ENCODE measurements at regions not wholly inside any gene's neighbourhood (a gene's known extent, or its start where the extent isn't known, plus 50 kb on each side); places are given as distances from the start of the nearest gene placed in this dataset.
"Not testable (repeated sequence)": the region's sequence is repeated elsewhere in the genome, so short reads cannot be mapped to it uniquely, and the experiment has no call there.

DNA sequence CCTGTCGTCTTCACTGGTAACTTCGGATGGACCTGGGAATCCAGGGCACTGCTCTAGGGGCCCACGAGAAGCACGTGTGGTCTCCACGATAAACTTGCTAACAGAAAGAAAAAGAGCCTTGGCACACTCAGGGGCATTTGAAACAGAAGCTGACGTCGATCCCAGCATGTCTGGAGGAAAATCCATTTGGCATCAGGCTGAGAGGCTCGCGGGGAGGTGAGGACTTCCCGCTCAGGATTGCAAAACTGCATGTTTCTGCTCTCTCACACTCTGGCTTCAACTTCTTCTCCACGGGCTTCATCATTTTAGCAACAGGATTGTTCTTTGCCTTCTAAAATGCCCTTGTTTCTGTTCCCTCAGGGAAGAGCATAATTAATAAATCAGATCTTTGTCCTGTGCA lies 181.7 kb upstream of the COPS8 start:
- no peak for DNase-seq (ENCODE audit: low spot score)

DNA sequence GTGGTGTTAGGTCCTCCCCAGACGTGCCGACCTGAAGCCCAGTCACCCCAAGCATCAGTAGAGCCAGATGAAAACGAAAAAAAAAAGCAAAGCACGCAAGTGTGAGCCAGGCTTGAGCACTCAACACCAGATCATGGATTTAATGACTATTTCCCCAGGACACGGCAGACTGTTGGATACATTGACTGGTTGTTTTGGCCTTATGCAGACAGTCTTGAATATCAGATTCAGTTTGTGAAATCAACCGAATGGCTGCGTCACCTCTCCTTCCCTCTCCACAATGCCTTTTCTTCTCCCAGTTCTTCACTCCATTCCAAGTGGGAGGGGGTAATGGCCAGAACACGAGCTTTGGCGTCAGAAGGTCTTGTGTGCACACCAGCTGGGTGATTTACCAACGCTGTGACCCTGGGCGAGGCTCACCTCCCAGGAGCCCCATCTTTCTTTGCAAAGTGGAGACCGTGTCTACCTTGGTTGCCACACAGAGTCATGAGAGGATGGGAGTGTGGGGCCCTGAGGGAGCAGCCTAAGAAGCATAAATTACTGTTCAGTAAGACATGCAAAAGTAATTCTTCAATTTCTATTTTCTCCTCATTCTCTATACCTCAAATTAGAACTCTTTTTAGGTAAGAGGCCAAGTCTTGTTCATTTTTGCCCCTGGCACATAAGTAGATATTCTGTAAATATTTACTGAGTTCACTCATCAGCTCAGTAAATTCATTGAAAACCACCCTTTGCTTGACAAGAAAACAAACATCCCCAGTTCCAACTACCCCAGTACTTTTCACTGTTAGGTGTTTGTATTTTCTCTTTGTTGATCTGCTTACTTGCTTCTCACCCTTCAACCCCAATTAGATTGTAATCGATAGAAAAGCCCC lies 181.1 kb upstream of the COPS8 start:
- DNase-seq (ENCODE audit: low spot score): no peak

DNA sequence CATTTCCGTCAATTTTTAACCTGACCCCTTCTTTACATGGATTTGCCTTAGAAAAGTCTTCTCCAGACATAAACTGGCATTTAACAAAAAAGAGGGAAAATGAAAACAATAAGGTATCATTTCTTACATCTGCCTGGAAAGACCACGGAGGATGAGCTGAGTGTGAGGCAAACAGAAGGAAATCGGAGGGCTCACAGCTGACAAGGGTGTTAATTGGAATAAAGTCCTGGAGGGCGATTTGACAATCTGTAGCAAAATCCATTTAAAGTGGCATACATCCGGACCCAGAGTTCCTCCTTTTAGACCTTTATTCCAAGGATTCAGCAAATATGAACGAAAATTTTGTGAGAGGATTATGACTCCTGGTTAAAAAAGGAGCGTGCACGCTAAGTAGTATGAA lies 179.7 kb upstream of the COPS8 start:
- no peak for DNase-seq (ENCODE audit: low spot score)

DNA sequence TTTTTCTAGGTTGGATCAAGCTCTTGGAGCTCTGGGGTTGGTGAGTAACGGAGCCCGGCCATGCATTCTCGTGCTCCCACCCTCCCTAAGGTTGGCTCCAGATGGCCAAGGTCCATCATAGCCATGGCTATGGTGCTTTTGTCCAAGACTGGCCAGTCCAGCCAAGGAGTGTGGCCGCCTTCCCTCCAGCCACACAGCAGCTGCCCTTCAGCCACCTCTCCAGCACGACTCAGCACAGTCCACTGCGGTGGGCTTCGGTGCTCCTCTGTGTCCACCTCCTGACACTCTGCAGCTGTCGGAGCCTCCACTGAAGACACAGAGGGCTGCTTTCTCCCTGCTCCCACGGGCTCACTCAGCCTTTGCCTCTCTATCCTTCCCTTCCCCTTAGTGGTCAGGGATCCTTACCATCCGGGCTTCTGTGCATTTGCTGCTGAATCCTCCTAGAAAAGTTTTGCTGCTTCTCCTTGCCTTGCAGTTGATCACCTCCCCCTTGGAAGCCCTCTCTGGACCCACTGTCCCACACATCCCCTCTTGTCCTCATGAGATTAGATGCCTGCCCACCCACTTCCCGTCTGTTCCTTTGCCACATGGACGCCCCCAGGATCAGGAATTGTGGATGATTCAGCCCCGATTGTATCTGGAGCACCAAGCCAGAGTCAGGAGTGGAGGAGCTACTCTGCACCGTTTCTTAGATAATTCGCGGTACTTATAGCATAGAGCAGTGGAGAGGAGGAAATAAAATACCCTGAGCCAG lies 177.1 kb upstream of the COPS8 start:
- no peak for DNase-seq (ENCODE audit: low spot score)

DNA sequence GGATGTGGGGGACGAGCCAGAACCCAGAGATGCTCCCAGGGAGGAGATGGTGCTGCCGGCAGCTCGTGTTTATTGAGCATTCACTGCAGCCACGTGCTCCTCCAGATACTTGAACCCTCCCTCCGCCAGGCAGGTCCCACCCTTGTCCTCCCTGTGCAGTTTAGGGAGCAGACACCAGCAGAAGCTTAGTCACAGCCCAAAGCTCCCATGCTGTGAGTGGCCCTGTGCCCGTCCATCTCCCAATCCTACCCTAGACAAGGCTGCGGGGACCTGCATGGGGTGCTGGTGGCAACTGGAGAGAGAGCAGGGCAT lies 176.5 kb upstream of the COPS8 start:
- DNase-seq (ENCODE audit: low spot score): no peak

DNA sequence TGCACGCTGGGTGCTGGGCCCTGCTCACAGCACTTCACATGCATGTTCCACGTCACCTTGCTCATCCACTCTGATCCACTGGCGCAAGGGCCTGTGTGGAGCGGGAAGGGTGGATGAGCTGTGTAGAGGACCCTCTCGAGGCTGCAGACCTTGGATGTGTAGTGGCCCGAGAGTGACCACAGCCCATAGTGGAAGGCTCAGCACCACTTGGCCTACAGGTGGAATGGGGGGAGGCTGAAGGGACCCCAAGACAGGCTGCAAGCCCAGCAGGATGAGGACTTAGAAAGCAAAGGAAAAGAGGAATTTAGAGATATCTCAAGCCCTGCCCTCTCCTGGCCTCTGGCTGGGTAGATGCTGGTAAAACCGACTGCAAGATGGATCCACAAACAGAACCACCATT lies 175.9 kb upstream of the COPS8 start:
- no peak for DNase-seq (ENCODE audit: low spot score)

DNA sequence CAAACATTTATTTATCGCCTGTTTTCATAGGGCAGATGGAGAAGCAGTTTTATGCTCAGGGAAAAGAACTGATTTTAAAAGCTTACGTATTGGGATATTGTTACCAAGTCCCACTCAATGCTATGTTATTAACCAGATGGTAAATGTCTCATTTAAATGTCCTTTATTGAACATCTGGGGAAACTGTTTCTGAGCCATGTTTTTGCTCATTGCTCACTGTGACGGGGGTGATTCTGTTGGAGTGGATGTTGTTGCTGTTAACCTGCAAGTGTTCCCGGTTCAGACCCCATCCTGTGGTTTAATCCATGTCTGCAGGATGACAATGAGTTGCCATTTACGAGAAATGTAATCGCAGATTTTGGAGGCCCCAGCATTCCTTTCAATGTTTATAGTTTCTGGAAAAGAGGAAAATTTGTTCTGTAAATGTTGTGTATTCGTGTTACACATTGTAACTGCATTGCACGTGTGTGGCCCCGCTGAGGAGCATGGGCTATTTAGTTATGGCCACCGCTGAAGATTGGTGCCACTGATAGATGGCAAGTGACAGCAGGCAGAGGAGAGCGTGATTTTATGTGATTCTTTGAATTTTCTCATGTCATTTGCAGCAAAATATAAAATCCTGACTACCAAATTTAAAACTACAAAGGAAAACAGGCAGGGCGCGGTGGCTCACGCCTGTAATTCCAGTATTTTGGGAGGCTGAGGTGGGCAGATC lies 174.8 kb upstream of the COPS8 start:
- no peak for DNase-seq (ENCODE audit: low spot score)

DNA sequence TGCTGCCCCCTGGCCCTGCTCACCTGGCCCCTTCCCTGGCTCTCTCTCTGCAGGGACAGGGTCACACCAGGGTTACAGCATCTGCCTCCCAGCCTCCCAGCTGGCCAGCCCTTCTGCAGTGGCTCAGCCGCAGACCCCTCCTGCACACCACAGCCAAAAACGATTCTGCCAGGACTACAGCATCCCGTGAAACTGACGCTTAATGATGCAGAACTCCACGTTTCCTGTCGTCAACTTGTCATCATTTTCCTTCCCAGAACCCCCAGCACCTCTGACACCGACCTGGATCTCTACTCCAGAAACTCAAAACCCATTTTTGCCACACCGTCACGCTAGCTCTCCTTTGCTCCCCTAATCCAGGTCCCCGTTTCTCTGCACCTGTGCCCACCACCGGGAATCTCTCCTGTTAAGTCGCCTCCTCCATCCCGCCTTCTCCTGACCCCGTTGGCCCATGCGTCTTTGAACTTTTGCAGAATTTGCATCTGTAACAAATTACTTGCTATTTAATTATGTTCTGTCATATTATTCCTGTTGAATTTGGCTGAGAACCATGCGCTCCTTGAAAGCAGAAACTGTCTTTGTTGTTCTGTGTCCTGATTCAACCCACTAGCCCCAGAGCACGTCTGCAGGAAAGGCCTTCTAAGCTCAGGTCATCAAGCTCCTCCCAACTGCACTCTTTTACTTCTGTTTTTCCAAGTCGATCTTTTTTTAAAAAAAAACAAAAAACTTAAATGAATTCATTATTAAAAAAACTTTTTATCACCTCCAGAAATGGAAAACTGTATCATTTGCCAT lies 173.2 kb upstream of the COPS8 start:
- DNase-seq (ENCODE audit: low spot score): no peak

DNA sequence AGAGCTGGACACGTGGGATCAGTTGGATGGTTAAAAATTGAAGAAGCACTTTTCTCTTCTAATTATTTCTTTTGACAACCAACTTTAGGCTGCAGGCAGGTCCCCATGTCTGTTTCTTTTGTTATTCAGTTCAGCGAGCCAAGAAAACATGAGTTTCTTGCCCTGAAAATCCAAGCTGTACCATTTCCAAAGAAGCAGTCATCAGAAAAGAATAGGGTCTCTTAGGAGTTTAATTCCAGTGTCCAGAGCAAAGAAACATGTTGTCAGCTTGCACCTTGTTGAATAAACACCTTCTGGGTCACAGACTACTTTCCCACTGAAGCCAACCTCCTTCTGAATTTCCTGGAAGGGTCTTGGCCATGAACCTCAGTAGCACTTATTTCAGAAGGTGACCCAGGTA lies 170.5 kb upstream of the COPS8 start:
- no peak for DNase-seq (ENCODE audit: low spot score)

DNA sequence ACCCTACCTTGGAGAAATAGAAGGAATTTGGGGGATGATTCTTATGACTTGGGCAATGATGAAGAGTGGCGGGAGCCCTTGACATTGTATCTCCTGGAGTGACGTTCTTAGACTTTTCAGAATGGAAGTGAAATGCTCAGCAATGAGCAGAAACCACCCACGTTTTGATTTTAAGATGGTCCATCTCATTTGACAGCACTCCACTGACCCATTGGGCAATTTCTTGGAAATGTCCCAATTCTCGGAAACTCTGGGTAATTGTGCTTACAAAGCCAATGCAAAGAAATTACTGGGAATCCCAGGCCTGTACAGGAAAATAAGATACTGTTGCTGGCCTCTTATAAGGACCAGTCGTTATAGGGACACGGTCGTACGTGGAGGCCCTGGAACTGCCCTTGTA lies 170.0 kb upstream of the COPS8 start:
- no peak for DNase-seq (ENCODE audit: low spot score)

DNA sequence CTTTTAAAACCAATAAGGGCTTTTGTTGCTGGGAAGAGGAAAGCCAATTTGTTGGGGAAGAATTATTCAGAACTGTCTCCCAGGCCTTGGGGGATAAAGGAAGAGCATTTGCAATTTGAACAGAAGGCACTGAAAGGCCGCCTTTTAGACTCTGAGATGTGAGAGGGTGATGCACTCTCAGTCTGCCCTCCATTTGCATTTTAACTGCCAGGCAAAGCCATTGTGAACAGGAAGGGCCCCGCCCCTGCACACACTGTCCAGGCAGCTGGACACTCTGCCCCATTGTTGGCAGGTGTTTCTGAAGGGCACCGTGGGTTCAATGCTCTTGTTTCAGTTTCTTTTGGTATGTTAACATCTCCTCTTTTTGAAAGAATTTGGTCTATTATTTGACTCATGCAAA lies 169.5 kb upstream of the COPS8 start:
- DNase-seq (ENCODE audit: low spot score): no peak

DNA sequence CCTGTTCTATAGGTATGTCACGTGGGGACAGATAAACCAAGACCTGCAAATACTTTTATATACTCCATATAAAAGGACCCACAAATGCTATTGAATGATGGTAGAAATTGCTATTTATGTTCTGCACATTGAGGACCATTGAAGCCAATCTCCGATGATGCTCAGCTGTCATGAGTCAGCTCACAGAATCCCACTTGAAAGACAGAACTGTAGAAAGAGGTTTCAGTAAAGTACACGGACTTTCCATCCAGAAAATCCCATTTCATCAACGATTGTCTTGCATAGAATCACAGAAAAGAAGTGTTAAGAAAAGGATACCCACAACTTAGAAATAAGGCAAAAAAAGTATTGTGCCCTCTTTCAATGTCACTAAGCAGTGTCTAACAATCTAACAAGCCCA lies 169.0 kb upstream of the COPS8 start:
- DNase-seq (ENCODE audit: low spot score): no peak

DNA sequence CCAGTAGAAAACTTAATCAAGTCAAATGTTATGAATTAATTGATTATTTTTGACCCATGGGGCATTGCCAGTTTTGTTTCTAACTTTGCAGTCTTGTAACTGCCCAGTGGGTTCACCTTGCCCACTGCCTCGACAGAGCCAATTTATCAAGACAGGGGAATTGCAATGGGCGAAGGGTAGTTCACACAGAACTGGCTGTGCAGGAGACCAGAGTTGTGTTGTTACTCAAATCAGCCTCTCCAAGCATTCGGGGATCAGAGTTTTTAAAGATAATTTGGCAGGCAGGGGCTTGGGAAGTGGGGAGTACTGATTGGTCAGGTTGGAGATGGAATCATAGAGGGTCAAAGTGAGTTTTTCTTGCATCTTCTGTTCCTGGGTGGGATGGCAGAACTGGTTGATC lies 168.5 kb upstream of the COPS8 start:
- DNase-seq (ENCODE audit: low spot score): no peak

DNA sequence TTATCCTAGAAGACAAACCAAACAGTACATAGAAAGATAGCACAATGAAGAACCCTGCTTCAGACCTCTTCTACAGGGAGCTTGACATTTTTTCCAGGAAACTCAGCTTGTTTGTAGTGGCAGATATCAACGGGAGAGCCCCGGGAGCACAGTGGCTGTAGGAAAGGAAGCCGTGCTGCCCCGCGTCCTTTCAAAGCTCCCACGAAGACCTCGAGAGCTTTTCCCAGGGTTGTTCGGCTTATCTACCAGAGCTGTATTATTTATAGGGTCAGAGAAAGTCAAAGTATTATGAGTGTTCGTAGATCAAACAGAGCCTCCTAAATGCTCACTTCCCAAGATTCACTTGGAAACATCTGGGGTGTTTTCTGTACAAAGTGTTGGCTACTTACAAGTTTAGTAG lies 167.1 kb upstream of the COPS8 start:
- DNase-seq (ENCODE audit: low spot score): no peak

DNA sequence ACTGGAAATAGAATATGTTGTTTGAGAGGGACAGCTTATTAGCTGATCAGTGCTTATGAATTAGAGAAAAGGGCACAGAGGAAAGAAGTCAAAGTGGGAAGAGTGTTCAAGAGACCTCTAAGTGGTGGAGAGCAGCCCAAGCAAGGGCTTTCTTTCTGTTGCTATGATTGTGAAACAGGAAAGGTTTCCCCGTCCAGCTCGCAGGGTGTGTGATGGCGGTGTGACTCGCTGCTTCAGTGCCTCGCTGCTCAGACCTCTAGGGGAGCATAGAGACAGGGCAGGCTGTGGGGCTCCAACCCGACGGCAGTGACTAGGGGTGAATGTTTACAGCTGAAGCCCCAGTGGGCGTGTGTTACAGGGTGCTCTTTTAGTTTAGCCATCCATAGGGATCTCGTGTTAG lies 166.5 kb upstream of the COPS8 start:
- DNase-seq (ENCODE audit: low spot score): no peak

DNA sequence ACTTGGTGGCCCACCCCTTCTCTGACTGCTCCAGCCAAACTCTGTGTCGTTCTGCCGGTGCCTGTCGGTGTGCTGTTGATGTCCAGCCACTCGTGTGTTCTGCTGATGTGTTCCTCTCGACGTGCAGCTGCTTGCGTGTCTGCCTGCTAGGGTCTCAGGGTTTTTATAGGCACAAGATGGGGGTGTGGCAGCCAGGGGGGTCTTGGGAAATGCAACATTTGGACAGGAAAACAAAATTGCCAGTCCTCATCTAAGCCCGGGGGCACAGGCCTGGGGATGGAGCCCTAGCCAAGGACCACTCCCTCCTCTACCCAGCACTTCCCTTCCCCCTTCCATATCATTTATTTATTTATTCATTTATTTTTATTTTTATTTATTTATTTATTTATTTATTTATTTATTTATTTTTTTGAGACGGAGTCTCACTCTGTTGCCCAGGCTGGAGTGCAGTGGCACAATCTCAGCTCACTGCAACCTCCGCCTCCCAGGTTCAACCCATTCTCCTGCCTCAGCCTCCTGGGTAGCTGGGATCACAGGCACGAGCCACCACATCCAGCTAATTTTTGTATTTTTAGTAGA lies 165.8 kb upstream of the COPS8 start:
- not testable (repeated sequence) for DNase-seq (ENCODE audit: low spot score)

DNA sequence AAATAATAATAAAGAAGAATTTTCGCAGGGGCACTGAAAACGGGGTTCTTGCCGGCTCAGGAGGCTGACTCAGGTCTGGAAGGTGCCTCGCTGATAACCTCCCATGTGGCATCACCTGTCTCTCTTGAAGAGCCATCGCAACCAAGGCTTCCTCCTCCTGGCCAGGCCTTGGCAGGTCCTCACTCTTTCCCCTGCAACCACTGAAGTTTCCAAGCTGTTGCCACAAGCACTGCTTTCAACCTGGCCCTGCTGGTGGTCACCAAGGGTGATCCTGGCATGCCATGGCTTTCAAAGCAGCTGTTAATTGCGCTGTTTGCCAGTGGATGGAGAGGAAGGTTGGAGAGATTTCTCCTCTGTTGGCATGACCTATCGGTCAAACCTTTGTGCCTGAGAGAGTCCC lies 163.6 kb upstream of the COPS8 start:
- no peak for DNase-seq (ENCODE audit: low spot score)

DNA sequence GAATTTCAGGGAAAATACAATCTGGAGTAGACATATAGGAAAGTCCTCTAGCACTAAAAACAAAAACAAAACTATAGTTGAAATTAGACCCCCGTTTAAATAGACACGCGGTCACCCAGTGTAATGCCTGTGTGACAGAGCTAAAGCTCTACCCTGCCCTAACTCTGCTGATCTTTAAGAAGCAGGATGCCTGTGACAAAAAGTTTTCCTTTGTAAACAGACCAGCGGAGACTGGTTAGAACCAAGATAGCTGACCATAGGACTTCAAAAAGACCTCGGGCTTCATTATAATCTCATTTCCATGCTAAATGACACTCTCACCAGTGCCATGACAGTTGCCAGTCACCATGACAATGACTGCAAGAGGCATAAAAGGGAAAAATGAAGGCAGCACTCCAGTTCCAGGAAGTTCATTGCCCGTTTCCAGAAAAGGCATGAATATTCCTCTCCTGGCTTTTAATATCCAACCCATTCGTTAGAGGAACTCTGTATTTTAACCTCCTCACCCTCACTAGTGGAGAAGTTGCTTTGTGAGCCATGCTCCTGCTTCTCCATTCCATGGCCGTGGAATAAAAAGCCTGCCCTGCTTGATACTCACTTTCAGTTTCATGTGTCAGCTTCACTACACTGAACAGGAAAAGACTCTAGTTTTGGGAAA lies 157.2 kb upstream of the COPS8 start:
- no peak for DNase-seq (ENCODE audit: low spot score)

DNA sequence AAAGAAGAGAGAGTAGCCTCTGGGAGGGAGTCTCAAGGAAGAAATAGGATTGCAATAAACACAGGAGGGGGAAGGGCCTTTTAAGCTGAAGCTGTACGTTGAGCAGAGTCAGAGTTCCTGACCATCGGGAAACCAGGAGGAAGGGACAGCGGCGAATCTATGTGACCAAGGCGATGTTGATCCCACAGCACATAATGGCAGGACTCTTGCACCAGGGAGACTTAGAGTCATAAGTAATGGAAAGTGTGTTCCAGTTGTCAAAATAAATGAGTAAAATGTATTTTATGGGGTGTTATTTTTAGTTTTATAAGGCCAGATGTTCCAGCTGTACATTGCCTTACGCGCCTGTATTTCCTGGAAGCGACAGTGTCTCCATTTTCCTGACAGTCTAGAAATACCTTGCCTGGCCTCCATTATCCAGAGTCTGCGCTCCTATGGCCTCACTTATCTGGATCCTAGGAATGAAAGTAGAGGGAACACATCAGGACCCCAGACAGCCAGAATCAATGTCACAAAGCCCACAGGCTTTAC lies 152.8 kb upstream of the COPS8 start:
- no peak for DNase-seq (ENCODE audit: low spot score)

DNA sequence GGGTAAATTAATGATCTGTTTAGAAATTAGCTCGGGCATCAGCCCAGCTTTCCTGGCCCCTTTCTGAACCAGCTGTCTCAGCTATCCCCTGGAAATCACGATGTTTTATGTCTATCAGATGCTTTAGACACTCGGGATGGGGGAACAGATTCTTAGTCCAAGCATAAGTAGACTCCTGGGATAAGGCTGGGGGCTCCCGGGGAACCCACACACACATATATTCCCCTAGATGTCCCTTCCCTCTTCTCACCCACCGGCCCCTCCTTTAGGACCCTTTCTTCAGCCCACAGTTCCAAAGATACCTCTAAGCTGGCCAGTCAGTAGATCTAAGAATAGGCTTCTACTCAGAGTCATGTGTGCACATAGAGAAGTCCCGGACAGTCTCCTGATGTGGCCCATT lies 151.5 kb upstream of the COPS8 start:
- no peak for DNase-seq (ENCODE audit: low spot score)

DNA sequence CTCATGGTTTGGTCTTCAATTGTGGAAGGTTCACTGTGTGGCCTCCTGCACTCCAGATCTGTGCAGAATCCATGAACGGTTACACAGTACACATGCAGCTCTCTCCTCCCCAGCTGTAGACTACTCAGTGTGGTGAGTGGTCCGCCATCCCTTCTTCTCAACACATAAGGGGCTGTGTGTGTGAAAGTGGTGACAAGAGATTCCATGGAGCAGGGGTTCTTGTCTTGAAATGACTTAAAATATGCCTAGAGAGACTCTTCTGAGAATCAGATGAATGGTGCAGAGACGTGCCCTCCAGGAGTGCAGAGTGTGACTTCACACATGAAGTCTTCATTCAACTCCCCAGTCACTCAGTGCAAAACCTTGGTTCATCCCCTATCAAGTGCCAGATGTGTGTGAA lies 151.0 kb upstream of the COPS8 start:
- no peak for DNase-seq (ENCODE audit: low spot score)
